ENCODE measurements at regions not wholly inside any gene's neighbourhood (a gene's known extent, or its start where the extent isn't known, plus 50 kb on each side); places are given as distances from the start of the nearest gene placed in this dataset.

DNA sequence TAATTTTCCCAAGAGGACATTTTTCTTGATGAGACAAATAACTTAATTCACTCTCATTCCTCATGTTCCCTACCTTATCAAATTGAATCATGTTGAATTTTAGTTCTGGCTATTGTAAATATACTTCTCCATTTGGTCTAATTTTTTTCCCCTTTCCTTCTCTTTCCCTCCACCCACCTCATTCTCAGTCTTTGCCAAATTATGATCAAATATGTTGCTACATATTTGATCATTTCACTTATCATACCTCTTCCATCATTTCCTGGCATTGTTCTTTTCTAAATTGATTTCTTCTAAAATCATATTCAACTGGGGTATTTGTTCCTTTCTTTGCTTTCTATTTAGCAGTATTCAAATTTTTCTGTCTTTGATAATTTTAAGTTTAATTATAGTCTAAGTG, 52.3 kb downstream of the HDGFL1 start:
- DNase-seq (ENCODE audit: low spot score), result no peak

DNA sequence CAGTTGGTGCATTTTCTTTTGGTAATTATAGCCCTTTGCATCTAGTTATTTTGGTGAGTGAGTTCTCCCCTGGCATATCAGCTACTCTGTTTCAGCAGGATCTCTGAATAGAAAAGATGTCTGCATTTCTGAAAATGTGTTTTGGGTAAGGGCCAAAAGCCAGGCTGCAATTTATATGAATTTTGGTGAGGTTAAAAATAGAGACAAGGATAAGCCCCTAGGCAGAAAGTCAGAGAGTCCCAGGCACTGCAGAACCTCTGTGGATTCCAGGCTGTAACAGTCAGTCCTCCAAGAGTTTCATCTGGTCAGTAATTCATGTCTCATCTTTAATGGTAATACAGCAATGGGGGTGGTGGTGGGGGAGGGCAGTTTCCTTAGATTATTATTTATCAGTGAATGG, 53.0 kb downstream of the HDGFL1 start:
- DNase-seq (ENCODE audit: low spot score), result no peak

DNA sequence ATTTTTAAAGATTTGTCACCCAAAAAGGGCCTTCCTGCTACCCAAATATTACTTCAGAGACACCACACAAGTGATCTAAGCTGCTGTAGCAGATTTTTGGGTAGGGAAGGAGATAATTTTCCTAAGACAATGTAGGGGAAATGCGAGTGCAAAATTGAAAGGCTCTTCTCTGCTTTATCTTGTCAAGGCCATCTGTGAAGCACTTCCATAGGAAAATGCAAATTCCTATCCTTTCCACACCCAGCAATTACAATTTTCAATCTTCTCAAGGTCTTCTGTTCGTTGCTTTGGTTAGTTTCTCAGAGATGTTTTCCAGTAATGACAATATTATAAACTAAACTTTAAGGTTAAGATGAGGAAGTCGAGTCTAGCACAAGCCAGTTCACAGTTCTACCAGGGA, 53.4 kb downstream of the HDGFL1 start:
- no peak for DNase-seq (ENCODE audit: low spot score)

DNA sequence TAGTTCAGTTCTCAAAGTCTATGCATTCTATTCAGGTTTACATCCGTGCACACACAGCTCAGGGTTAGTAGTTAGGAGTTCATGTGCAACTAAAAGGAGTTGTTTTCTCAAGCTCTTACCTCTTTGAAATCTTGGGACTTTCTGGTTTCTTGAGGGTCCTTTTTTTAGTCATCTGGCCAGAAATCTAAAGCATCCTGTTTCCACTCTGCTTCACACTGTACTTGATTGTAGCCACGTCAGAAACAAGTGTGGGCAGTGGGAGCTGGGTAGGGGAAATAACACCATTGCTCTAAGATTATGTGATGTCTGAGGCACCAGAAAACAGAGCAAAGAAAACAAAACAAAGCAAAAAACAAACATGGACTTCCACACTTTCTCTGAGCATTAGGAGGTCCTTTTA, 58.3 kb downstream of the HDGFL1 start:
- no peak for DNase-seq (ENCODE audit: low spot score)

DNA sequence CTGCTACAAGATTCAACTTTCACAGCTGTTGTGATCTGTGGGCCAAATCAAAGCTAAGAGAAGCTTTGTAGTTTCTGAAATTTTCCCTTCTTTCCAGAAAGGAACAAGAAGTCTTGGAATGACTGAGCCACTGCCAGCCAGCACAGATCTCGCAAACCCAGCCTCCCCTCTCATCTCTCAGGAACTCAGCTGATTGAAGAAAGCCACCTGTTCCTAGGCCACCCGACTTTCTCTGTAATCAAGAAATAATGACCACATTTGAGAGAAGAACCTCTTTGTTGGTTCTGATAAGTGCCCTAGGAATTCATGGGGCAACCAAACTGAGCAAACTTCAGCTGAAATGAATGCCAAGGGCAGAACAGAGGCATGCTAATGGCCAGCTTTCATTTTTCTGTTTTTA, 61.7 kb downstream of the HDGFL1 start:
- no peak for DNase-seq (ENCODE audit: low spot score)

DNA sequence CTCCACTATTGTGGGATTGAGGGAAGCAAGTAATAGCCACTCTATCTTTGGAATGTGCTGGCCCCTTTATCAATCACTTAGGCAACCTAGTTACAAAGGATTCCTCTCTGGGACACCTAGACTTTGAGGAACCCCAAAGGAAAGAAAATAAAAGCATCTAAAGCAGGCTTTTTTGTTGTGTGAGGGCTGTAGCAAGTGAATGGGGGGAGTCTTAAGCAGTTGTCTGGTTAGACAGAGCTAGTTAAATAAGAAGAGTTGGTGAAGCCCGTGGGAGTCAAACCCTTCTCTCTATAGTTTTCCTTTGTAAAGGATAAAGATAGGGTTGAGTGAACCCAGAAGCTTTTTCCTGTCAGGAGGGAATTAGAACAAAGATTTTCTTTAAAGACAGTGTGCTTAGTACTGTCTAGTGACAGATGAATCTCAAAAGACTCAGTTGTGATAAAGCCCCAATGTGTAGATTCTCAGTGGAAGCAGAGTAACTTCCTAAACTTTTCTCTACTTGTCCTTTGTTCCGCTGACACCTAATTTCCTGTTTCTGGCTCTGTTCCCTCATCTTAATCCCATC, 63.3 kb downstream of the HDGFL1 start:
- DNase-seq (ENCODE audit: low spot score), result no peak

DNA sequence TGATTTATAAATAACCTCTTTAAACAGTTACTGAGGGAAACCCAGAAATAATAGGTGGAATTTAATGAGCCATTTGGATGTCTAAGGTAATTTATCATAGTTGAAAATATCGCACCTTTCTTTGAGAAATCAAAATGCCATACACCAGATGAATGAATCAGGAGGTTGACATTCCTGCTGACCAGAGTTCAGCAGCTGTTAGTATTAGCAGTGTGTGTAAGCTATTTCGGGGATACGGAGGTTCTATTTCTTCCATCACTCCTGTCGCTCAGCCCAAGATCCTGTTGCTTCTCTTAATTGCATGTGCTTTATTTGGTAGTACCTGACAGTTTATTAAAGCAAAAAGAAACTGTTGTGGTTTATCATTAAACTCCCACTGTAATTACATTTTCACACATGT, 67.1 kb downstream of the HDGFL1 start:
- no peak for DNase-seq (ENCODE audit: low spot score)

DNA sequence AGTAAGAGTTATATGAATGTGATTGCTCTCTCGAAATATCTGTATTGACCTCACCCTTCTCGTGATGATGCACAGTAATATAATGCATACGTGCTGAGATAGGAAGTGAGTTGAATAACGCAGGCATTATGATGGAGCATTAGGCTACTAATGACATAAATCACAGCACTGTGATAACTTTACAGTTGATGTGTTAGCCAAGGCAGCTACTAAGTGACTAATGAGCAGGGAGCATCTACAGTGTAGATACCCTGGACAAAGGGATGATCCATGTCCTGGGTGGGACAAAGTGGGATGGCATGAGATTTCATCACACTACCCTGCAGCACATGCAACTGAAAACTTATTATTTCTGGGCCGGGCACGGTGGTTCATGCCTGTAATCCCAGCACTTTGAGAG, 68.4 kb downstream of the HDGFL1 start:
- DNase-seq (ENCODE audit: low spot score), result no peak

DNA sequence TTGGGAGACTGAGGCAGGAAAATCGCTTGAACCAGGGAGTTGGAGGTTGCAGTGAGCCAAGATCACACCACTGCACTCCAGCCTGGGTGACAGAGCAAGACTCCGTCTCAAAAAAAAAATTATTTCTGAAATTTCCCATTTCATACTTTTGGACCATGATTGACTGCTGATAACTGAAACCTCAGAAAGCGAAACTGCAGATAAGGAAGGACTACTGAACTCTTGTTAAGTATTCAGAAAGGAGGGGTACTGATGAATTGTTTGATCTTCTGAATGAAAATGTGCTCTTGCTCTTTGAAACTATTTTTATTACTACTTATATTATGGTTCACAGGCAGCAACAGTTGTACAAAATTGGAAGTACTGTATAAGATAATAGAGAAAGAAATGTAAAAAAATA, 69.0 kb downstream of the HDGFL1 start:
- DNase-seq (ENCODE audit: low spot score), result no peak

DNA sequence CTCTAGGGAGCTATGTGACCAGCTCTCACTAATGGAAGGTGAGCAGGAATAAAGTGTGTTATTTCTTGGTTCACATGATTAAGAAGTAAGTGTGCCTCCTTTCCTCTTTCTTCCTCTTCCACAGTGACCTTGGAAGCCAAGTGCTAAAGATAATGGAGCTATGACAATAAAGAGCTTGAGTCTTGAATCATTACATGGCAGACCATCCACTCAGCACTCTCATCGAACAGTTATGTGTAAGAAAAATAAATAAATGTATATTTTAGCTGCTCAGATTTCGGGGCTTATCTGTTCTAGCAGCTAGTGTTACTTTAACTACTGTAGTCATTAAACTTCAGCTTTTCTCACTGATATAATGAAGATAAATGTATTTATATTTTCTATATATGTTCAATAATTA, 72.9 kb downstream of the HDGFL1 start:
- DNase-seq (ENCODE audit: low spot score), result no peak

DNA sequence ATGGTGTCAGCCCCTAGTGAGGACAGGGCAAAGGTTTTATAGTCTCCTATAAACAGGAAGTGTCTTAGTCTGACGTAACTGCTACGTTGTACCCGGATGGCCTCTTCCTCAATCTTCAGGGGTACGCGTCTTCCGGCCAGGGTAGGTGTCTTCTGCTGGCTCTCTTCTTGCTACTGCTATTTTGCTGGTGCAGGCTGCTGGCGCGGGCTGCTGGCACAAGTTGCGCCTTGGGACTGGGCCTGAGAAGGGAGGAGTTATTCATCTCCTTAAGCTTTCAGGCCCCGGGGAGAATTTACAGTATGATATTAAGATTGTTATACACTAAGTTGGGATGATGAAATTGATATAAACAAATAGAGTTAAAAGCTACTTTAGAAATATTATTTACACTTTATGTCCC, 74.4 kb downstream of the HDGFL1 start:
- DNase-seq (ENCODE audit: low spot score), result no peak

DNA sequence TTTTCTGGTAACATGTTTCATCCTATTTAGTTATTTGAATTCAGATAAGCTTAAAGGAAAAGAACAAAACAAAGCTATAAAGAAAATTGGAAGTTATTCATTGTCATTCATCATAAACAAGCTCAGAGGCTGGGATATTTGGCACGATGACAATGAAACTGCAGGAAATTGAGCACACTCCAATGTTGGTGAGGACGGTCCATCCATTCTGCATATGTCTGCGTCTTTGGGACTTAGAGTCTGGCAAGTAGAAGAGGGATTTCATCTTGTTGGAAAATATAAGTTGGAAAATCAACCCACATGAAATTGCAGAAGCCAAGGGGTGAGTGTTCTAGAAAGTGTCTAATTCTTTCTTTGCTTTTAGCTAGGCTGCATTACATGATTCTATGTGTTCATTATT, 78.4 kb downstream of the HDGFL1 start:
- DNase-seq (ENCODE audit: low spot score), result no peak

DNA sequence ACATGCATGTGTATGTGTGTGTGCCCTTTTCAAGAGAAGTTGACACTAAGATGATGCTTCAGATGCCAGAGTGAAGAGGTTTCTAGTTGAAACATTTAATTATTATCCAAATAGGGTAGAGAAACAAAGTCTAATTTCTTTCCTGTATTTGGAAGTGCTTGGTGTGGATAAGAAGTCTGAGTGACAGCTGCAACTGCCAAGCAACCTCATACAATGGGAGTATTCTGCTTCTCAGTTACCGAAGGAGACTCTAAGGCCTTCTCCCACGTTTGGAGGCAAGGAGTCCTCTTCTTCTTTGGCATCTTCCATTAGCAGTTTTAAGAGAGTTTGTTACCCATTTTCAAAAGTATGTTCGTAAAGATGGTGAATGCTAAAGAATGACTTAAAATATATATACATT, 82.4 kb downstream of the HDGFL1 start:
- DNase-seq (ENCODE audit: low spot score), result no peak

DNA sequence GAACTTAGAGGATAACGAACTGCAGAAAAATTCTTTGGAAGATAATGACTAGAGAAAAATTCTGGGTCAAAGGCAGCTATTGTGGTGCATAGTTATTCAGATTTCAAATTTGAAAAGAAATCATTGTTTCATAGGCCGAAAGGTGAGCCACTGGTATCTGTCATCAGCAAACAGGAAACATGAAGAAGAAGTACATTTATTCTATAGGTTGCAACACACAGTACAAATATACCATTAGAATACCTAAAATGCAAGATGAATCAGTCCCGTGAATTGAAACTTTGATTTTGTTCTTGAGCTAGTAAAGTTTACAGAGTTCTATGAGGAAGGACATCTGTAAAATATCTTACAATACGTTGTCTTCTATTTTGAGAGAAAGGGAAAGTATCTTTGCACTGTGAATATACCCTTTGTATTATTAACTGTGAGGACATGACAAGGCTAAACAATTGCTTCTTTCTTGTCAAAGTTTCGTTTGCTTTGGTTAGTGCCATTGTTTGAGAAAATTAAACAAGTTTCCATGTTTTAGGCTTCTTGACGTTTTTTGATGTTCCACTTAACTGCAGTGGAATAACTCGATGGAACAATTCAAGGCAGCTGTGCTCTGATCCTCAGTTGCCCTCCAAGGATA, 84.7 kb downstream of the HDGFL1 start:
- no peak for DNase-seq (ENCODE audit: low spot score)

DNA sequence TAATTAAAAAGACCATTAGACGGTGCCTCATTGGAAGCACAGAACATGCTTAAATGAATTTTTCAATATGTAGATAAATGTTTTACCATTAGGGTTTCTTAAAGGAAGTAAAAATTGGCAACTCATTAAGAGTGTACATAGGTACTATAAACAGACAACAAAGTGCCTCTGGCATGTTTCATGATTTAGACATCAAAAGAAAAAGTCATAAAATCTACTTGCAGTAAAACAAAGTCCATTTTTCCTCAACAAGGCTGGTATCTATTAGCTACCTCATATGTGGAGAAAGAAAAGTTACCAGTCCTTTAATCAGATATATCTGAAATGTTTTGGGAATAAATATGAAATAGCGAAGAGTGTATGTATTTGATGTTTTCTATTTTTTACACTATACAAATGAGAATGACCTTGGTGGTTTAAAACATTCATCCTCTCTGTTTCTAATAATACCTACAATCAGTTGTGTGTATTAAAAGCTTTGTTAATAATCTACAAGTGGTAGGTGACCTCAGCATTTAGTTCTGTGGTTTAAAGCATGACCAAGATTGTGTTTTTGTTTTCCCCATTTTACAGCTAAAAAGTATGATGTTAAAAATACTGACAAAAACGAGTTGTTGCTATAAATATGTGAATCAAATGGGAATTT, 87.5 kb downstream of the HDGFL1 start:
- DNase-seq (ENCODE audit: low spot score), result no peak

DNA sequence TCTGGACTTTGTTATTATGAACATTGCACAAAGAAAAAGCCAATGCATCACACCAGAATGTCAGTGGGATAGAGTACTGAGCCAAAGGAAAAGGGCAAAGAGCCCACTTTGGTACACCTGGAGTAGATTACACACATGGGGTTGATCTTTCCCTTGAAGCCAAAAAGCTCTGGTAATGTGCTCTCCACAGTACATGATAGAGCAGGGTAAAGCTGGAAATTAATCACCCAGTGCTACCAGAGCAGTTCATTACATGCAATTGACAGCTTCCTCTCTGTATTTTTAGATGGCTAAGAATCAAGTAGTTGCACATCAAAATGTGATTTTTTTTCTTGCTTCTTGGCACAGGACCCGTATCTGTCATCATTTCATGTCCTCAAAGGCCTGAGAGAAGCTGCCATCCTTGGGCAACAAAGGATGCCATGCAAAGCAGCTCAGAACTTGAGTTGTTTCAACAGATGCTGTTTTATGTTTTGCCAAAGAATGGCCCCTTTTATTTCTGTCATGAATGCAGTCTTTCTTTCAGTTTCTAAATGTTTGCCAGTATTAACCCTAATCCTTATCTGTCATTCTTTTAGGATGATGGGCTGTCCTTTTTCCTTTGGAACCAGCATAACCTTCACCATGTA, 88.1 kb downstream of the HDGFL1 start:
- DNase-seq (ENCODE audit: low spot score), result no peak

DNA sequence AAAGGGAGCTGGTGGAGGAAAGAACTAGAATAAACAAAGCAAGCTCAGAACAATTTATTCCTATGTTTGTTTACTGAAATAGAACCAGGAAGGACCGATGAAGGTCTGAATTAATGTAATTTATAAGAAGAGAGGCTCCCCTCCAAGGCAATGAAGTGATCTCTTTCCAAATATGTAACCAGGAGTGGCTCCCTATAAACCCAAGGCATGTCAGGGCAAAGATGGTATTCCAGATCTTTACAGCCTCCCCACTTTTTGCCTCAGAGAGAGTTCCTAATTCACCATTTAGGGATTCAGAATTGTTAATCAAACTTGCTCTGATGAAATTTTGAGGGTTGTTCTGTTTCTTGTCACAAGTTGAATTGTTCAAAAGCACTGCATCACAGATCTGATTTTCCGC, 88.8 kb downstream of the HDGFL1 start:
- DNase-seq (ENCODE audit: low spot score), result no peak

DNA sequence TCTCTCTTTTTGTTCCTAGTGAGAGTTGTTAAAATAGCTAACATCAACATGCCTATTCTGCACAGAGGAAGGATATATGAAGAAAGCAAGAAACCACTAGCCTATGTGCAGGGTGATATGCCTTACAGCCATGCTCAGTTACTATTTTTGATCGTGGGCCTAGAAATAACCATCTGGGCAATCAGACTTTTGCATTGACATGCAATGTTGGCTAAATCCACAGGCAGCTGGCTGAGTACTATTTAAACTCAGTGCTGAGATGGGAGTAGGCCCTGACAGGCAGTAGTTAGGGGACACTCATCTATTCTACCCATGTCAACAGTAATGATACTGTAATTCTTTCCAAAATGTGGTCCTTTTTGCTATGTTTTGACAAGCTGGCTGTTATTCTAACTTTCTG, 89.6 kb downstream of the HDGFL1 start:
- no peak for DNase-seq (ENCODE audit: low spot score)

DNA sequence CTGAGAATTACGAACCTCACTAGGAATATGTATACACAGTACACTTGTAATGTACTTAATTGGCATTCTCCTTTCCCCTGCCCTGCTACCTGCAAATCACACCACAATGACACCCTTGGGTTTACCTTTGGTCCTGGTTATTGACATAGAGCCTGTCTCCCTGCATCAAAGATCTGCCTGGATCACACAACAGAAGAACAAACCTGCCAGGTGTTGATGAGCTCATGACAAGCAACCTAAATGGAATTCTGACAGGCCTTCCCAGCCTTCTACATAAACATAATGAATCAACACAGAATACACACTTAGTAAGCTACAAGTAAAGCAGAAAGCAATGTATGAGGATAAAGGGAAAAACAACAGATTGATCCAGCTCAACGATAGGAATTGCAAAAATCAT, 95.6 kb downstream of the HDGFL1 start:
- no peak for DNase-seq (ENCODE audit: low spot score)

DNA sequence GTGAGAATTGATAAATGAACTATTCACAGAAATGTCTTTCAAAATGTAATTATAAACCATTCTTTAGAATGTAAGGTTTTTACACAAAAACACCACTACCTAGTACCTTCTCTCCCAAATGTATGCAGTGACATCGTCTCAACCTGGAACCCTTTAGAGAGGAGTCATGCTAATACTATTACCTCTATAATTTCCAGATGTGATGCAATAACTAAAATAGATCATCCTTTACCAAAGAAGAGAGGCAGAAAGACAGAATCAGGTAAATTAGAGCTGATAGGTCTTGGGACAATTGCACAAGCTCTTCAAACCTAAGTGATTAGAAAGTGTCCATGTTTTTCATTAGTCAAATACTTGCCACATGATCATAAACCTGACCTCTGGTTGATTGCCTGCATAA, 96.7 kb downstream of the HDGFL1 start:
- no peak for DNase-seq (ENCODE audit: low spot score)

DNA sequence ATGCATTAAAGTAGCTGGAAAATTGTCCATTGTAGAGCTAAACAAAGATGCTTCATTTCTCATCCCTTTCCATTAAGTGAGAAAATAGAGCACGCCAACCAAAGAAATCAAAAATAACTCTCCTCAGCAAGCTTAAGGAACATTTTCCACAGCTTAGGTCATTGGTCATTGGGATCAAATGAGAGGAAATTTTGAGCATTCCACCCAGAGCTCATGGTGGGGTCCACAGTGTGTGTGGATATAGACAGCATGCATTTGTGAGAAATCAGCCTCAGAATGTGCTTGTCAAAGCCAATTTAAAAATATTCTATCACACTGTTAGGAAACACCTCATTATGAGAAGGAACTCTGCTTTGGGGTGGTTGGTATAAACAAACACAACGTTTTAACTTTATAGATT, 97.2 kb downstream of the HDGFL1 start:
- no peak for DNase-seq (ENCODE audit: low spot score)

DNA sequence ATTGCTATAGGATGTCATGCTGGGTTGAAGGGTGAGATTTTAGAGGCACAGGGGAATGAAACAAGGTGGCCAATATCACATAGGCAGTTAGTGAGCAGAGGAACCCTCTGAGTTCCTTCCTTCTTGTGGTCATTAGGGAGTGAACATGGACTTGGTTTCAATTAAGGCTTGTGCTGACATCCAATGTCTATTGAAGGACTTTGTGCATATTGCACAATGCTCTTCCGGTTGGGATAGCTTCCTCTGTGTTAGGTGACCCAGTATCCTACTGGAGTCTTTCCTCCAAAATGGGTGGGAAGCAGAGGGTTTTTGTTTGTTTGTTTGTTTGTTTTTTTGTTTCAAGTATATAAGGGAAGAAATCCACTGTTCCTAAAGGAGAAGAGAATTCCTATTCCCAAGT, 98.5 kb downstream of the HDGFL1 start:
- no peak for DNase-seq (ENCODE audit: low spot score)

DNA sequence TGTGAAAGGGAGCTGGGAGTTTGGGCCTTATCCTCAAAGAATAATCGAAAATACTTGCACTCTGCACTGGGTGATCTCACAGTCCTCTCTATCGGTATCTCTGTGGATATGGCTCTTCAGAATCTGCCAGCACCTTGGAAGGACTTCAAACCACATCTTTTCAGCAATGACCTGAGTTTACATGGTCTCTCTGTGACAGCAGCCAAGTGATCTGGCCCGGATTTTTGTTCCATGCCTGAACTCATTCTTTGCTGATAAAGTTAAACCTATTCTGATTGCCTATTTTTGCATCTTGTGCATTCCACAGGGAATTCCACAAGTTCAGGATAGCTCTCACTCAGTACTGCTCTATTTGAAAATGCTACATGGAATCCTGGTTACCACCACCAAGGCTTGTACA, 98.9 kb downstream of the HDGFL1 start:
- no peak for DNase-seq (ENCODE audit: low spot score)
